WTC11 (cell line): ENCODE measurements at regions not wholly inside any gene's neighbourhood (a gene's known extent, or its start where the extent isn't known, plus 50 kb on each side); places are given as distances from the start of the nearest gene placed in this dataset.

Experiments
- ATF3 ChIP-seq: sonication (generic); formaldehyde crosslinking; conservative IDR thresholded peaks from 2 replicates; pipeline ENCODE4 v1.8.1; 2022; ENCODE audit warnings: mild to moderate bottlenecking, missing genetic modification reagents
- CREM ChIP-seq: sonication (generic); formaldehyde crosslinking; IDR thresholded peaks from 2 replicates; pipeline ENCODE4 v1.8.1; 2022; ENCODE audit warnings: mild to moderate bottlenecking, missing genetic modification reagents, moderate library complexity
- CTCF ChIP-seq: fragments of 200-600 bp; IDR thresholded peaks from 2 replicates; pipeline ENCODE4 v1.8.0; 2022; ENCODE audit warnings: antibody characterized with exemption
- ELF4 ChIP-seq: sonication (generic); formaldehyde crosslinking; IDR thresholded peaks from 2 replicates; pipeline ENCODE4 v1.8.1; 2022; ENCODE audit warnings: low read depth, mild to moderate bottlenecking, moderate library complexity, missing genetic modification reagents
- MAX ChIP-seq: sonication (generic); formaldehyde crosslinking; IDR thresholded peaks from 2 replicates; pipeline ENCODE4 v1.8.0; 2022; ENCODE audit warnings: mild to moderate bottlenecking, missing genetic modification reagents
- TEAD4 ChIP-seq: sonication (generic); formaldehyde crosslinking; IDR thresholded peaks from 2 replicates; pipeline ENCODE4 v1.8.0; 2022; ENCODE audit warnings: mild to moderate bottlenecking, missing genetic modification reagents
- USF2 ChIP-seq: sonication (generic); formaldehyde crosslinking; IDR thresholded peaks from 2 replicates; pipeline ENCODE4 v1.8.1; 2023; ENCODE audit warnings: mild to moderate bottlenecking, missing genetic modification reagents, moderate library complexity
- TF ChIP-seq, protein P1 (sequence below): fragments of 250-450 bp; sonication (Bioruptor Pico); IDR thresholded peaks from 2 replicates; pipeline ENCODE4 v2.1.2; 2022; ENCODE audit warnings: mild to moderate bottlenecking, moderate library complexity

- no peak for TF ChIP-seq ATF3
- no peak for TF ChIP-seq USF2 (CRISPR knock-in tag)
- no peak for TF ChIP-seq CTCF
- no peak for TF ChIP-seq MAX
- TF ChIP-seq, protein P1, sequence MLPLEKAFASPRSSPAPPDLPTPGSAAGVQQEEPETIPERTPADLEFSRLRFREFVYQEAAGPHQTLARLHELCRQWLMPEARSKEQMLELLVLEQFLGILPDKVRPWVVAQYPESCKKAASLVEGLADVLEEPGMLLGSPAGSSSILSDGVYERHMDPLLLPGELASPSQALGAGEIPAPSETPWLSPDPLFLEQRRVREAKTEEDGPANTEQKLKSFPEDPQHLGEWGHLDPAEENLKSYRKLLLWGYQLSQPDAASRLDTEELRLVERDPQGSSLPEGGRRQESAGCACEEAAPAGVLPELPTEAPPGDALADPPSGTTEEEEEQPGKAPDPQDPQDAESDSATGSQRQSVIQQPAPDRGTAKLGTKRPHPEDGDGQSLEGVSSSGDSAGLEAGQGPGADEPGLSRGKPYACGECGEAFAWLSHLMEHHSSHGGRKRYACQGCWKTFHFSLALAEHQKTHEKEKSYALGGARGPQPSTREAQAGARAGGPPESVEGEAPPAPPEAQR (CRISPR knock-in tag), result no peak
- no peak for TF ChIP-seq TEAD4 (CRISPR knock-in tag)
- no peak for TF ChIP-seq CREM
- no peak for TF ChIP-seq ELF4 (CRISPR knock-in tag)
Observed at GRCh38 chr12:92511786-92512185, 191.0 kb upstream of the PLEKHG7 start.
